ENCODE measurements at regions not wholly inside any gene's neighbourhood (a gene's known extent, or its start where the extent isn't known, plus 50 kb on each side); places are given as distances from the start of the nearest gene placed in this dataset.

GRCh38 chr7:152495867-152496266 is 60.1 kb upstream of the KMT2C start:
- no peak overlapping the region for H3K4me3 ChIP-seq (replicated peaks; ENCODE audit: low read depth, low read length)
- no peaks in the 10 kb centered on the region for H3K27me3 ChIP-seq (replicated peaks; ENCODE audit: control insufficient read depth, insufficient read depth, low read length)
- no peaks in the 10 kb centered on the region for H3K36me3 ChIP-seq (ENCODE audit: control insufficient read depth, insufficient read depth, low read length)
- no peak for DNase-seq (ENCODE audit: extremely low read depth, insufficient read length)
- TF ChIP-seq, protein P1, sequence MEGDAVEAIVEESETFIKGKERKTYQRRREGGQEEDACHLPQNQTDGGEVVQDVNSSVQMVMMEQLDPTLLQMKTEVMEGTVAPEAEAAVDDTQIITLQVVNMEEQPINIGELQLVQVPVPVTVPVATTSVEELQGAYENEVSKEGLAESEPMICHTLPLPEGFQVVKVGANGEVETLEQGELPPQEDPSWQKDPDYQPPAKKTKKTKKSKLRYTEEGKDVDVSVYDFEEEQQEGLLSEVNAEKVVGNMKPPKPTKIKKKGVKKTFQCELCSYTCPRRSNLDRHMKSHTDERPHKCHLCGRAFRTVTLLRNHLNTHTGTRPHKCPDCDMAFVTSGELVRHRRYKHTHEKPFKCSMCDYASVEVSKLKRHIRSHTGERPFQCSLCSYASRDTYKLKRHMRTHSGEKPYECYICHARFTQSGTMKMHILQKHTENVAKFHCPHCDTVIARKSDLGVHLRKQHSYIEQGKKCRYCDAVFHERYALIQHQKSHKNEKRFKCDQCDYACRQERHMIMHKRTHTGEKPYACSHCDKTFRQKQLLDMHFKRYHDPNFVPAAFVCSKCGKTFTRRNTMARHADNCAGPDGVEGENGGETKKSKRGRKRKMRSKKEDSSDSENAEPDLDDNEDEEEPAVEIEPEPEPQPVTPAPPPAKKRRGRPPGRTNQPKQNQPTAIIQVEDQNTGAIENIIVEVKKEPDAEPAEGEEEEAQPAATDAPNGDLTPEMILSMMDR (IDR thresholded peaks at IDR 0.05; ENCODE audit: insufficient read depth, low read length, poor library complexity, severe bottlenecking): no peak

- TF ChIP-seq, protein P1 (IDR thresholded peaks at IDR 0.05; ENCODE audit: insufficient read depth, low read length, poor library complexity, severe bottlenecking): no peak
- Histone ChIP-seq H3K4me3 (replicated peaks; ENCODE audit: low read depth, low read length) (no peak overlapping the region), H3K36me3 (ENCODE audit: control insufficient read depth, insufficient read depth, low read length) (no peaks in the 10 kb centered on the region), H3K27me3 (replicated peaks; ENCODE audit: control insufficient read depth, insufficient read depth, low read length) (no peaks in the 10 kb centered on the region)
- DNase-seq (ENCODE audit: extremely low read depth, insufficient read length): no peak
Observed at GRCh38 chr7:152492952-152493351, 57.1 kb upstream of the KMT2C start.

DNA sequence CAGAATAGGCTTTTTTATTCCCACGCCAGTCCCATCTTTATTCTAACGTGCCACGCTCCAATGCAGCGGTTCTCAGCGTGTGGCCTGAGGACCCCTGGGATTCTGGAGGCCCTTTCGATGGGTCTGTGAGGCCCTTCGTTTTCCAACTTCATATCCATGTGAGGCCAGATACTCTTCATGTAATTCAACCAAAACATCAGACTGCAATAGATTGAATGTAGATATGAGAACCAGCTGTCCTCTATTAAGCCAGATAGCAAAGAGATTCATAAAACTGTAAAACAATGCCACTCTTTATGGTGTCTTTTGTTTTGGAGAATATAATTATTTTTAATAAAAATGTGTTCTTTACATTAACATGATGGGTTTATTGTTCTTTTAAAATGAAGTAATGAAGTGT is 53.2 kb upstream of the KMT2C start:
- H3K36me3 ChIP-seq (ENCODE audit: control insufficient read depth, insufficient read depth, low read length): no peaks in the 10 kb centered on the region
- H3K27me3 ChIP-seq (replicated peaks; ENCODE audit: control insufficient read depth, insufficient read depth, low read length): no peaks in the 10 kb centered on the region
- H3K4me3 ChIP-seq (replicated peaks; ENCODE audit: low read depth, low read length): no peak overlapping the region
- DNase-seq (ENCODE audit: extremely low read depth, insufficient read length): no peak
- TF ChIP-seq, protein P1 (IDR thresholded peaks at IDR 0.05; ENCODE audit: insufficient read depth, low read length, poor library complexity, severe bottlenecking): no peak

- no peaks in the 10 kb centered on the region for H3K36me3 ChIP-seq (ENCODE audit: control insufficient read depth, insufficient read depth, low read length)
- no peak for DNase-seq (ENCODE audit: extremely low read depth, insufficient read length)
- no peaks in the 10 kb centered on the region for H3K27me3 ChIP-seq (replicated peaks; ENCODE audit: control insufficient read depth, insufficient read depth, low read length)
- H3K4me3 ChIP-seq (replicated peaks; ENCODE audit: low read depth, low read length): no peak overlapping the region
- TF ChIP-seq, protein P1 (IDR thresholded peaks at IDR 0.05; ENCODE audit: insufficient read depth, low read length, poor library complexity, severe bottlenecking): no peak
Observed at GRCh38 chr7:152486968-152487367, 51.2 kb upstream of the KMT2C start.

DNA sequence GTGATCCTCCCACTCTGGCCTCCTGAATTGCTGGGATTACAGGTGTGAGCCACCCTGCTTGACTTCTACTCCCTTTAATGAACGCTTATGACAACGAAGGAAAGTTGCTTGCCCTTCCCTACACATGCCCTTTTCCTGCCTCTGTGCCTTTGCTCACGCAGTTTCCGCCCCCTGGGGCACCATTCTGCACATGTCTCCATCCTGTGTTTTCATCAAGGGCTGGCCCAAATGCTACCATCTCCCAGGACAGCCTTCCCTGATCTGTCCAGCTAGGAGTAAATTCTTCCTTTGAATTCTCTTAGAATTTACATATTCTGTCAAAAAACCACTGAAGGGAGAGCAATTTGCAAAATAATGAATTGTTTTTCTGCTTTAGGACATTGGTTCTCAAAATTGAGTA is 50.0 kb upstream of the KMT2C start:
- Histone ChIP-seq H3K27me3 (replicated peaks; ENCODE audit: control insufficient read depth, insufficient read depth, low read length) (no peaks in the 10 kb centered on the region), H3K4me3 (replicated peaks; ENCODE audit: low read depth, low read length) (no peak overlapping the region), H3K36me3 (ENCODE audit: control insufficient read depth, insufficient read depth, low read length) (no peaks in the 10 kb centered on the region)
- TF ChIP-seq, protein P1 (IDR thresholded peaks at IDR 0.05; ENCODE audit: insufficient read depth, low read length, poor library complexity, severe bottlenecking): no peak
- DNase-seq (ENCODE audit: extremely low read depth, insufficient read length): no peak
